Peyer's patch (tissue), 4 donors: ENCODE measurements at regions not wholly inside any gene's neighbourhood (a gene's known extent, or its start where the extent isn't known, plus 50 kb on each side); places are given as distances from the start of the nearest gene placed in this dataset.

Experiments
- CTCF ChIP-seq, 6 experiments: fragments of 450-650 bp in 4 of 6; fragments of 200-600 bp in 2 of 6; sonication (generic) in 1 of 6; IDR thresholded peaks; one replicate each; pipeline ENCODE4 v1.5.1; 2017 to 2019; ENCODE audit warnings: antibody characterized with exemption in 6 of 6, mild to moderate bottlenecking in 3 of 6, moderate library complexity in 1 of 6
- POLR2A ChIP-seq, 2 donors: fragments of 450-650 bp; IDR thresholded peaks; one replicate each; pipeline ENCODE4 v1.5.1; 2017; ENCODE audit warnings: antibody characterized with exemption in 2 of 2, mild to moderate bottlenecking in 2 of 2, moderate library complexity in 2 of 2

GRCh38 chr5:3538886-3539285, 56.7 kb upstream of the IRX1 start:
- no peak for TF ChIP-seq CTCF (IDR thresholded peaks at IDR 0.05)
- no peak for TF ChIP-seq POLR2A (IDR thresholded peaks at IDR 0.05)
